A673 (cell line): ENCODE measurements at regions not wholly inside any gene's neighbourhood (a gene's known extent, or its start where the extent isn't known, plus 50 kb on each side); places are given as distances from the start of the nearest gene placed in this dataset.

Source experiments
- BruUV-seq: library from RNA; stranded (reverse); fragments of 400-500 nt; replicated peaks from 2 replicates; lab custom pipeline; 2021; lab: Mats Ljungman, UMichigan
- CTCF ChIA-PET: fragments of 300-600 bp; sonication (Branson Sonifier 250); formaldehyde crosslinking; loops from one replicate; lab custom pipeline; 2022; ENCODE audit warnings: antibody characterized with exemption; lab: Charles Lee
- POLR2A ChIA-PET: fragments of 300-600 bp; sonication (Branson Sonifier 250); formaldehyde crosslinking; loops from one replicate; lab custom pipeline; 2022; ENCODE audit warnings: antibody characterized with exemption; ENCODE audit not compliant: low non-redundant PET; lab: Charles Lee
- DNase-seq: peaks from one replicate; pipeline ENCODE4 v3.0.0-alpha.2; 2015; ENCODE audit warnings: low spot score
- H3K27ac ChIP-seq: fragments of 200-600 bp; sonication (generic); 2 replicates; pipeline ENCODE4 v1.5.1; 2016; ENCODE audit warnings: mixed run types, low read depth, mild to moderate bottlenecking, mixed read lengths, antibody characterized with exemption, low read length; ENCODE audit not compliant: poor library complexity, severe bottlenecking
- H3K27me3 ChIP-seq: fragments of 200-600 bp; sonication (generic); replicated peaks from 2 replicates; pipeline ENCODE4 v1.6.1; 2017; ENCODE audit warnings: mixed run types, low read depth, mild to moderate bottlenecking, mixed read lengths, antibody characterized with exemption, low read length; ENCODE audit not compliant: insufficient read depth, poor library complexity
- H3K36me3 ChIP-seq: fragments of 200-600 bp; sonication (generic); 2 replicates; pipeline ENCODE4 v1.6.1; 2016; ENCODE audit warnings: mixed run types, mild to moderate bottlenecking, mixed read lengths, antibody characterized with exemption, low read length; ENCODE audit not compliant: insufficient read depth, poor library complexity, severe bottlenecking
- H3K4me1 ChIP-seq: fragments of 200-600 bp; sonication (generic); 2 replicates; pipeline ENCODE4 v1.6.1; 2017; ENCODE audit warnings: mixed run types, mild to moderate bottlenecking, mixed read lengths, antibody characterized with exemption, low read length; ENCODE audit not compliant: insufficient read depth, poor library complexity, severe bottlenecking
- H3K4me3 ChIP-seq: fragments of 200-600 bp; sonication (generic); 2 replicates; pipeline ENCODE4 v1.5.1; 2016; ENCODE audit warnings: low read depth, mixed run types, mild to moderate bottlenecking, mixed read lengths, low read length; ENCODE audit not compliant: poor library complexity, severe bottlenecking
- H3K9me3 ChIP-seq: fragments of 200-600 bp; sonication (generic); 2 replicates; pipeline ENCODE4 v1.6.1; 2016; ENCODE audit warnings: mixed run types, low read depth, mild to moderate bottlenecking, mixed read lengths, antibody characterized with exemption, low read length; ENCODE audit not compliant: poor library complexity, severe bottlenecking
- EZH2 ChIP-seq: fragments of 200-600 bp; sonication (generic); IDR thresholded peaks from 2 replicates; pipeline ENCODE4 v1.6.1; 2017; ENCODE audit warnings: borderline replicate concordance, low read depth, mild to moderate bottlenecking, mixed read lengths, antibody characterized with exemption, low read length; ENCODE audit not compliant: poor library complexity, severe bottlenecking
- intact Hi-C: fragments of 100-400 bp; cut with micrococcal nuclease; formaldehyde crosslinking; loops from one replicate; pipeline ENCODE4 v1.10.0; 2022; ENCODE audit not compliant: unreplicated experiment
- TF ChIP-seq, protein P1 (sequence below): fragments of 300-800, 200-600 bp; sonication (generic); conservative IDR thresholded peaks from 2 replicates; pipeline ENCODE4 v1.5.1; 2017; ENCODE audit warnings: low read depth, mild to moderate bottlenecking, antibody characterized with exemption, low read length, moderate library complexity, mixed read lengths

DNA sequence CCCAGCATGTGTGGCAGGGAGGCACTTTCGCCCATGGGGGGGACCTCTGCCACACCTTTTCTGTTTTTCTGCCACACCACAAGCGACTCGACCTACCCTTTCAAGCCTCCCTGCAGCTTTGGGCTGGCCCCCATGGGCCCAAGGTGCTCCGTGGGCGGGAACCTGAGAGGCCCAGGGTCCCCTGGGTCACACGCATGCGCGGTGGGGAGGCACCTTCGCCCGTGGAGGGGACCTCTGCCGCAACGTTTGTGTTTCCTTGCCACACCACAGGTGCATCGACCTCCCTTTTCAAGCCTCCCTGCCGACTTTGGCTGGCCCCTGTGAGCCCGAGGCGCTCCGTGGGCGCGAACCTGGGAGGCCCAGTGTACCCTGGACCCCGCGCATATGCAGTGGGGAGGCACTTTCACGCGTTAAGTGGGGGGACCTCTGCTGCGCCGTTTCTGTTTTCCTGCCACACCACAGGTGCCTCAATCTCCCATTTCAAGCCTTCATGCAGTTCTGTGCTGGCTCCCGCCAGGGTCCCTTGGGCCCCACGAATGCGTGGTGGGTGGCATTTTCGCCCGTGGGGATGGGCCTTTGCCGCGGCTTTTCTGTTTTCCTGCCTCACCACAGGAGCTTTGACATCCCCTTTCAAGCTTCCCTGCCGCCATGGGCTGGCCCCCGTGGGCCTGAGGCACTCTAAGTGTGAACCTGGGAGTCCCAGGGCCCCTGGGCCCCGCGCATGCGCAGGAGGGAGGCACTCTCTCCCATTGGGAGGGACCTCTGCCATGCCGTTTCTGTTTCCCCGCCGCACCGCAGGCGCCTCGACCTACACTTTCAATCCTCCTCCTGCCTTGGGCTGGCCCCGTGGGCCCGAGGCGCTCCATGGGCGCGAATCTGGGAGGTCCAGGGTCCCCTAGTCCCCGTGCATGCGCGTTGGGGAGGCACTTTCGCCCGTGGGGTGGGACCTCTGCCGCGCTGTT, 332.2 kb downstream of the ALG10 start:
- POLR2A ChIA-PET, result no interaction called here
- no peaks in the 10 kb centered on the region for H3K27me3 ChIP-seq
- no peaks in the 10 kb centered on the region for H3K4me1 ChIP-seq
- H3K27ac ChIP-seq, result no peak overlapping the region
- no peak for TF ChIP-seq EZH2
- TF ChIP-seq, protein P1, sequence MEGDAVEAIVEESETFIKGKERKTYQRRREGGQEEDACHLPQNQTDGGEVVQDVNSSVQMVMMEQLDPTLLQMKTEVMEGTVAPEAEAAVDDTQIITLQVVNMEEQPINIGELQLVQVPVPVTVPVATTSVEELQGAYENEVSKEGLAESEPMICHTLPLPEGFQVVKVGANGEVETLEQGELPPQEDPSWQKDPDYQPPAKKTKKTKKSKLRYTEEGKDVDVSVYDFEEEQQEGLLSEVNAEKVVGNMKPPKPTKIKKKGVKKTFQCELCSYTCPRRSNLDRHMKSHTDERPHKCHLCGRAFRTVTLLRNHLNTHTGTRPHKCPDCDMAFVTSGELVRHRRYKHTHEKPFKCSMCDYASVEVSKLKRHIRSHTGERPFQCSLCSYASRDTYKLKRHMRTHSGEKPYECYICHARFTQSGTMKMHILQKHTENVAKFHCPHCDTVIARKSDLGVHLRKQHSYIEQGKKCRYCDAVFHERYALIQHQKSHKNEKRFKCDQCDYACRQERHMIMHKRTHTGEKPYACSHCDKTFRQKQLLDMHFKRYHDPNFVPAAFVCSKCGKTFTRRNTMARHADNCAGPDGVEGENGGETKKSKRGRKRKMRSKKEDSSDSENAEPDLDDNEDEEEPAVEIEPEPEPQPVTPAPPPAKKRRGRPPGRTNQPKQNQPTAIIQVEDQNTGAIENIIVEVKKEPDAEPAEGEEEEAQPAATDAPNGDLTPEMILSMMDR, result no peak
- intact Hi-C loops, result no loop called here
- DNase-seq, result no peak
- H3K4me3 ChIP-seq, result no peak overlapping the region
- H3K36me3 ChIP-seq, result no peaks in the 10 kb centered on the region
- CTCF ChIA-PET, result no interaction called here
- no TSS peak for BruUV-seq
- peaks cover 12% of the 10 kb centered on the region for H3K9me3 ChIP-seq

DNA sequence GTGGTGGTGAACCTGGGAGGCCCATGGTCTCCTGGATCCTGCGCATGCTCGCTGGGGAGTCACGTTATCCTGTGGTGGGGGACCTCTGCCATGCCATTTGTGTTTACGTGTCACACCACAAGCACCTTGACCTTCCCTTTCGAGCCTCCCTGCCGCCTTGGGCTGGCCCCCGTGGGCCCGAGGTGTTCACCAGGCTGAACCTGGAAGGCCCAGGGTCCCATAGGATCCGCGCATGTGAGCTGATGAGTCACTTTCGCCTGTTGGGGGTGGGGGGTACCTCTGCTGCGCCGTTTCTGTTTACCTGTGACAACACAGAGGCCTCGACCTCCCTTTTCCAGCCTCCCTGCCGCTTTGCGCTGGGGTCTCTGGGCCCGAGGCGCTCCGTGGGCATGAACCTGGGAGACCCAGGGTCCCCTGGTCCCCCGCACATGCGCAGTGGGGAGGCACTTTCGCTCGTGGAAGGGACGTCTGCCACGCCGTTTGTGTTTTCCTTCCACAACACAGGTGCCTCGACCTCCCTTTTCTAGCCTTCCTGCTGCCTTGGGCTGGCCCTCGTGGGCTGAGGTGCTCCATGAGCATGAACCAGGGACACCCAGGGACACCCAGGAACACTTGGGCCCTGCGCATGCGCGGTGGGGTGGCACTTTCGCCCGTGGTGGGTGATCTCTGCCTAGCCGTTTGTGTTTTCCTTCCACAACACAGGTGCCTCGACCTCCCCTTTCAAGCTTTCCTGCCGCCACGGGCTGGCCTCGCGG, 334.1 kb downstream of the ALG10 start:
- intact Hi-C loops, result no loop called here
- Histone ChIP-seq H3K27me3 (no peaks in the 10 kb centered on the region), H3K27ac (no peak overlapping the region), H3K36me3 (no peaks in the 10 kb centered on the region), H3K9me3 (peaks cover 7% of the 10 kb centered on the region), H3K4me1 (no peaks in the 10 kb centered on the region), H3K4me3 (no peak overlapping the region)
- BruUV-seq, result no TSS peak
- TF ChIP-seq, protein P1, result no peak
- TF ChIP-seq EZH2, result no peak
- ChIA-PET POLR2A (no interaction called here), CTCF (no interaction called here)
- no peak for DNase-seq

DNA sequence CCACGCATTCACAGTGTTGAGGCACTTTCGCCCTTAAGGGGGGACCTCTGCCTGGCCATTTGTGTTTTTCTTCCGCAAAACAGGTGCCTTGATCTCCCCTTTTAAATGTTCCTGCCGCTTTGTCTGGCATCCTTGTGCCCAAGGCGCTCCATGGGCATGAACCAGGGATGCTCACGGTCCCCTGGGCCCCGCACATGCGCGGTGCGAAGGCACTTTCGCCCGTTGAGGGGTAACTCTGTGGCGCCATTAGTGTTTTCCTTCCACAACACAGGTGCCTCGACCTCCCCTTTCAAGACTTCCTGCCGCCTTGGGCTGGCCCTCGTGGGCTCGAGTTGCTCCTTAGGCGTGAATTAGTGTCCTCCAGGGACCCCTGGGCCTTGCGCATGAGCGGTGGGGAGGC, 335.5 kb downstream of the ALG10 start:
- H3K4me1 ChIP-seq, result no peaks in the 10 kb centered on the region
- no peak overlapping the region for H3K27ac ChIP-seq
- intact Hi-C loops, result no loop called here
- H3K9me3 ChIP-seq, result peaks cover 7% of the 10 kb centered on the region
- TF ChIP-seq EZH2, result no peak
- TF ChIP-seq, protein P1, result no peak
- no TSS peak for BruUV-seq
- no peak overlapping the region for H3K4me3 ChIP-seq
- no peak for DNase-seq
- ChIA-PET CTCF (no interaction called here), POLR2A (no interaction called here)
- H3K27me3 ChIP-seq, result no peaks in the 10 kb centered on the region
- H3K36me3 ChIP-seq, result no peaks in the 10 kb centered on the region
